ENCODE measurements at regions not wholly inside any gene's neighbourhood (a gene's known extent, or its start where the extent isn't known, plus 50 kb on each side); places are given as distances from the start of the nearest gene placed in this dataset.

GRCh38 chr11:31972623-31973022 lies 118.3 kb upstream of the RCN1 start:
- TF ChIP-seq CTCF (IDR thresholded peaks at IDR 0.05) (no peak), POLR2A (IDR thresholded peaks at IDR 0.05) (no peak), EP300 (IDR thresholded peaks at IDR 0.05) (no peak), POLR2AphosphoS5 (IDR thresholded peaks at IDR 0.05) (no peak)
